SK-N-SH (cell line): ENCODE measurements at regions not wholly inside any gene's neighbourhood (a gene's known extent, or its start where the extent isn't known, plus 50 kb on each side); places are given as distances from the start of the nearest gene placed in this dataset.

Experiments
- CHD2 ChIP-seq: fragments of 150-350 bp; IDR thresholded peaks from 2 replicates; pipeline ENCODE4 v1.6.1; 2018; ENCODE audit warnings: low read length; ENCODE audit not compliant: partially characterized antibody
- CTCF ChIP-seq: fragments of 200-600 bp; sonication (generic); IDR thresholded peaks from 2 replicates; pipeline ENCODE4 v1.6.1; 2017; ENCODE audit warnings: antibody characterized with exemption, mild to moderate bottlenecking, moderate library complexity
- EP300 ChIP-seq, 2 experiments: IDR thresholded peaks; 2 replicates each; pipeline versions ENCODE4 v1.4.0 to v1.6.1; 2012; ENCODE audit warnings: borderline replicate concordance in 1 of 2, low read depth in 1 of 2, low read length in 1 of 2
- EZH2phosphoT487 ChIP-seq: fragments of 200-600 bp; sonication (generic); IDR thresholded peaks from 2 replicates; pipeline ENCODE4 v1.6.1; 2017; ENCODE audit warnings: low read depth, mixed run types, mild to moderate bottlenecking, antibody characterized with exemption, moderate library complexity, borderline replicate concordance
- GABPA ChIP-seq: IDR thresholded peaks from 2 replicates; pipeline ENCODE4 v1.4.0; 2012; ENCODE audit warnings: low read depth, mild to moderate bottlenecking
- JUND ChIP-seq: IDR thresholded peaks from 2 replicates; pipeline ENCODE4 v1.4.0; 2012
- PBX3 ChIP-seq: IDR thresholded peaks from 2 replicates; pipeline ENCODE4; 2012
- POLR2AphosphoS5 ChIP-seq: IDR thresholded peaks from 2 replicates; pipeline ENCODE4 v1.6.1; 2012; ENCODE audit warnings: low read depth, low read length
- RFX5 ChIP-seq: IDR thresholded peaks from 2 replicates; pipeline ENCODE4 v1.6.1; 2012; ENCODE audit warnings: mild to moderate bottlenecking, improper control_type of control experiment, low read length
- SMC3 ChIP-seq: IDR thresholded peaks from 2 replicates; pipeline ENCODE4 v1.6.1; 2012; ENCODE audit warnings: low read depth, low read length, improper control_type of control experiment
- YY1 ChIP-seq: IDR thresholded peaks from 2 replicates; pipeline ENCODE4 v1.4.0; 2012; ENCODE audit warnings: low read depth, mild to moderate bottlenecking
- ZBTB33 ChIP-seq: IDR thresholded peaks from 2 replicates; pipeline ENCODE4 v1.4.0; 2012; ENCODE audit warnings: low read depth, borderline replicate concordance

GRCh38 chr7:130886438-130887135, 152.6 kb upstream of the KLF14 start:
- TF ChIP-seq JUND (no peak), CTCF (no peak), GABPA (no peak), EP300 (IDR thresholded peaks at IDR 0.05; ENCODE audit: borderline replicate concordance in 1 of 2, low read depth in 1 of 2, low read length in 1 of 2) (no peak), YY1 (no peak), CHD2 (no peak), EZH2phosphoT487 (no peak), PBX3 (no peak), ZBTB33 (no peak), POLR2AphosphoS5 (no peak), RFX5 (no peak), SMC3 (no peak)
